Muscle of arm (tissue), 1 donor: ENCODE measurements at regions not wholly inside any gene's neighbourhood (a gene's known extent, or its start where the extent isn't known, plus 50 kb on each side); places are given as distances from the start of the nearest gene placed in this dataset.
A peak's percentile ranks its signal among the peaks of the same experiment; 100 is the strongest.

ENCODE experiments used
- DNase-seq: peaks from one replicate; pipeline ENCODE4 v3.0.0-alpha.2; 2013

DNA sequence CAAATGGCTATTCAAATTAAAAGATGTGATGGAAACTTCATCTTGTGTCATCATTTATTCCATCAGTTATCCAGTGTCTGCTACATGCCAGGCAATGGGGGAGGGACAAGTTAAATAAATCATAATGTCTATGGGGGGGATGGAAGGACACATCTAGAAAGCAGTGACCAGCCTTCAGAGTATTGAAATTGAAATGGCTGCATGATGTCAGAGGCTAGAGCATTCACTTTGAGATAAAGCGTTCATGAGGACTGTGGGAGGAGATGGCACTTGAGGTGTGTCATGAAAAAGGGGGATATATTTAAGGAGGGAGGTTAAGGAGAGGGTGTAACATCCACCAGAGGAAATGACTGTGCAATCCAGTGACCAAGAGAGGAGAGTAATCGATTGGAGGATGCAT is 50.6 kb downstream of the SLIT2 start:
- no peak for DNase-seq

DNA sequence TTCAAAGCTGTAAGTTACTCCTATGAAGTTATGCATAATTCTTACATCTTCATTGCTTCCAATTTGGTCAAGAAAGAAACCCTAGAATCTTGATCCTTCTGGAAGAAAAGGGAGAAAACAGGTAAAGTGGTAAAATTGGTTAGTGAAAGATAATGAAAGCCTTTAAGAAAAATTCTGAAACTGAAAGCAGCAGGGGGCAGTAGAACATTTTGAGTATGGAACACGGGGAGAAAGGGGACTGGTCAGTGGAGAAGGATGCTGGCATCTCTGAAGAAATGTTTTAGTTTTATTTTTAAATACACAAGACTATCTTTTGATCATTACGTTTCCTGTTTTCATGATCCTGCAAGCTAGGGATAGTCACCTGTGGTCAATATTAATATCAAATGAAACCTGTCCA is 54.3 kb downstream of the SLIT2 start:
- no peak for DNase-seq

DNA sequence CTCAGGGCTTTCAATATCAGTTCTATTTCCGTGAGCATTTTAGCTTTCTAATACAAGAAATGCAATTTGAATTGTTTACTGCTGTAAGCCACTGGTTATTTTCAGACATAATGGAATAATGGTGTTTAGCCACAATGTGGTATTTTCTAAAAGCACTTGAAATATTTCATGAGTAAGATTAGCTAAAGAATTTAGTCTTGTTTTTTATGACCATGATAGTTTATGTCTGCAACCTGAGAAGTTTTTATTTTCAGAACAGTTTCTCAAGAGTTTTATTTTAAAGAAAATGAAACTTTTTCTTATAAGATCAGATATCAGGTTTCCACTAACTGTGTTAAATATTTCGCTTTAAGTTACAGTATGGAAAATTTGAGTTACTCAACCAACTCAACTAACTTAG is 60.2 kb downstream of the SLIT2 start:
- DNase-seq: no peak

DNA sequence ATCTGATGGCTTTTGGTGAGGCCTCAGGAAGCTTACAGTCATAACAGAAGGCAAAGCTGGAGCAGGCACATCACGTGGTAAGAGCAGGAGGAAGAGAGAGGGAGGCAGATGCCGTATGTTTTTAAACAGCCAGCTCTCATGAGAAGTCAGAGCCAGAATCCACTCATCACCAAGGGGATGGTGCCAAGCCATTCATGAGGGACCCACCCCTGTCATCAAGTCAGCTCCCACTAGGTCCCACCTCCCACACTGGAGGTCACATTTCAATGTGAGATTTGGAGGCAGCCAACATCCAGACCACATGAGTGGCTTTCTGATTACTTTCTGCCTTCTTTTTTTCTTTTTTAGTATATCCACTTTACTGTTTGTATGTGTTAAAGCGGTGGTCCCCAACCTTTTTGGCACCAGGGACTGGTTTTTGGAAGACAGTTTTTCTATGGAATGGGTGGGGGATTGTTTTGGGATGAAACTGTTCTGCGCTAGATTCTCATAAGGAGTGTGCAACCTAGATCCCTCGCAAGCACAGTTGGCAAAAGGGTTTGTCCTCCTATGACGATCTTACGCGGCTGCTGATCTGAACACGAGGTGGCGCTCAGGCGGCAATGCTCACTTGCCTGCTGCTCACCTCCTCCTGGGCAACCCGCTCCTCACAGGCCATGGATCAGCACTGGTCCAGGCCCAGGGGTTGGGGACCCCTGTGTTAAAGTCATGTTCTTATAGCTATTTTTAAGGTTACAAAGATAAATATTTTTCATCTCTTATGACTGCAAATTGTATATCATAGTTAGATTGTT is 61.7 kb downstream of the SLIT2 start:
- no peak for DNase-seq

DNA sequence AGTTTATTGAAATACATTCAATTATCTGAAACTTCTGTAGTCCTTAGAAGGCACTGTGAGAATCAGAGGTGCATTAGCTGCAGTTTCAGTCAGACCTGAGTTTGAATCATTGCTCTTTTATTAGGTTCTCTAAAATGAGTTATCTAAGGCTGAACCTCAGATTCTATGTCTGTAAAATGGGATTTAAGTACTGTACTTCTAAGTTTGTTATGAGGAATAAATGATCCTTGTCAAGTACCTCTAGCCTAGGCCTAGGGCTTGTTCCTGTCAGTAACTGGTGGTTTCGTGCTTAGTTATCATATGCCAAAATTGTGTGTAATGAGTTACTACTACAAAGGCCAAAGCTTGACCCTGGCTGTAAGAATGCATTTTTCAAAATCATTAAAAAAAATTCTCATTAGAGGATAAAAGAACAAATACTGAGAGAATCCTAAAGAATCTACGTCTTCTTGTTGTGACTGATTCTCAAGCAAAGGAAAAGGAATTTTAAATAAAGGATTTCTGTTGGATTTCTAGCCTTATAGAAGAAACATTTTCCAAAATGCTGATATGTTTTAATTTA is 65.8 kb downstream of the SLIT2 start:
- no peak for DNase-seq

DNA sequence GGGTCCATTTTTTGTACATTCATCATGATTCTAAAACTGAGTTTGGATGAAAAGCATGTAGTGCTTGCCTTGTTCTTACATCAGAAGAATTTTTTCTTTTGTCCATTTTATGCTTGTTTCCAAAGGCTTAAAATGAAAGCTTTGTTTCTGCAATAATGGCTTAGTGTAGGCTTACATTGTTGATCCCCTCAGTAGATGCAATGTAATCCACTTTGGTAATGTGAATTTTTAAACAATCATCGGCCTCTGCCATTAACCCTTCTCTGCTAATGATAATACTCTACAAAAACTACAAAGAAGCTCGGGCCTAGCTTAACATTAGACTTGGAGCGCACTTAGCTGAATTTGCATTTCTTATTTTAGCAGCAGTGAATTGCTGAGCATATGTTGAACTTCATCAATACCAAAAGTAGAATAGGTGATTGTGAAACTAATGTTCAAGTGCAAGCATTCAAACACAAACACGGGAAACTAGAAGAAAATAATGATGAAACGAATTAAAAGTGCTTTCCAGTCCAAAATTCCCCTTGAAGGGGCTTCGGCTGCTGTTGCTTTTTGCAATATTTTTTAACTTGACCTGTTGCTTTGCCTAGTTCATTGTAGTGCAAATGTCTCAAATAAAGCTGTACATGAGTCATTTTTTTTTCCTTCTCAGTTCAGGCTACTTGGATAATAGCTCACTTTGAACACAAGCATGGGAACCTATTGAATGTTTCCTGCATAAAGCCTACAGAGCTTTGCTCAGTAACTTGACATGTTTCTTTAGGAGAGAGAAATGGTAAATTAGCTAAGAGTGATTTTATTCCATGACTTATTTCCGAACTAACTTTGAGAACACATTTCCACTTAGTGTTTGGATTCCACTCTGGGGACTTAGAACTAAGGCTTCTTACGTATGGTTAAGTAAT is 66.5 kb downstream of the SLIT2 start:
- DNase-seq: no peak

DNA sequence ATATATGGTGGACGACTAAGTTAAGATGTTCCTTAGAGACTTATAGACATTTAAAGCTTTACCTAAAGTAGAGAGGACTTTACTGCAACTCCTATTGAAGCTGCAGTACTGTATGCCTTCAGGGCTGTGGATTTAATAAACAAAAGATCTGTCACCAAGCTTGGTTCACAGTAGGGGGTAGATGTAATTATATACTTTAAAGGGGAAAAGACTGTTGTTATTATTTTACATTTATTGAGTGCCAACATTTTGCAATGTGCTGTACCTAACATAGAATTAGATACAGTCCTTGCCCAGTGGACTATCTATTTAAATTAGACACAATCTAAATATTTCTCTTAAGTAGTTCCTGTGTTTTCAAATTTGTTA is 67.2 kb downstream of the SLIT2 start:
- no peak for DNase-seq

DNA sequence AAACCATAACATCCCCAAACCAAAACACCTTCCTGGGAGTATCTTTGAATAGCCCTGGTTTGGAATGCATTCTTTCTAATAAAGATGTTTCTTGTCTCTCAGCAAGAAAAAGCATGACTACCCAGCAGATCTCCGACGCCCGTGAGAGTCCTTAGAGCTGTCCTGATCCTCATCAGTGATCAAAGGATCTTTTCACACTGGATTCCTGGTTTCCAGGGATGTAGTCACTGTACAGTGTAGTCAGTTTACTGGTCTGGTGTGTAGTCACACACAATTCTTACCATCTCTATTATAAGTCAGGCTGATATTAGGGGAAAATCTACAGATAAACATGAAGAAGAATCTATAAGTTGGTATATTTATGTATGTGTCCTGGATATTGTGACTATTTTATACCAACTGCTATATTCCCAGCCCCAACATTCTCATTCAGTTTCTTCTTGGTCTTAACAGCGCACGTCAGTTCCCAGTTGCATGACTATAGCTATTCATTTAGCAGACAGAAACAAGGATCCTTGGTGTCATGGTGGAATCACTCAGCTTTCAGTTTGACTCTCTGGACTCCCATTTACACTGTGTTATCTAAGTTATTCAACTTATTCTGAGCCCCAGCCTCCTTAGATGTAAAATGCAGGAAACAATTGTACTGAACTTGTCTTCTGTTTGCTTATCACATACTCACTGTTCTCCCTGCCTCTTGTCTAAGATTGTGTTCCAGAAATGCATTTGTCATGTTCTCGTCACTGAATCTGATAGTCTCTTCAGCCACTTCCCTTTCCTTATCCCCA is 68.3 kb downstream of the SLIT2 start:
- no peak for DNase-seq

DNA sequence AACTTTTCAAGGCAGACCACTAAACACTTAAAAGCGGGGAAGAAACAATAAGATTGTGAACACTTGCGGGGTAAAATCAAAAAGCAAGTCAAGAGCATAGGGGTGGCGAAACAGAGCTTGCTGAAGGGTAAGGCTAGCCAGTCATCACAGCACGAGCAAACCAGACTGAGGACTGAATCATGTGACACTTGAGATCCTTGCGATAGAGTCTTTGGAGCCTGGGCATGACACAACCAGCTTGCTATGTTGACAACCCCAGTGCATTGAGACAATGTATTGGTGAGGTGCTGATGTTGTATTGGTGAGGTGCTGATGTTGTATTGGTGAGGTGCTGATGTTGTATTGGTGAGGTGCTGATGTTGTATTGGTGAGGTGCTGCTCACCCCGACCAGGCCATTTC is 72.3 kb downstream of the SLIT2 start:
- DNase-seq: no peak

DNA sequence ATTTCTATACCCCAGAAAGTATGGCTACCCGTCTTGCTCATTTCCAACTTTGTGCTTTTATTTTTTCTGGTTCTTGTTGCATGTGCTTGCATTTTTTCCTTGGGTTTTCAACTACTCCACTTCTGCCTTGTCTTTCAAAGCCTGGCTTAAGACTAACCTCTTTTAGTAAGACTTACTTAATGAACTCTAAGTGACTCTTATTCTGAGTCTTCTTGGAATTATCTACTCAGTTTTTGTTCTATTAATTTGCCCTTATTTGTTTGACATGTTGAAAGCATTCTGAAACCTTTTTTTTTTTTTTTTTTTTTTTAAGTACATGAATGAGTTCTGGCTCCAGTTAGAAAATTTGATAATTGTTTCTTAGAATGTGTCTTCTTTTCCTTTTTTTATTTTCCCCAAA is 74.8 kb downstream of the SLIT2 start:
- no peak for DNase-seq

DNA sequence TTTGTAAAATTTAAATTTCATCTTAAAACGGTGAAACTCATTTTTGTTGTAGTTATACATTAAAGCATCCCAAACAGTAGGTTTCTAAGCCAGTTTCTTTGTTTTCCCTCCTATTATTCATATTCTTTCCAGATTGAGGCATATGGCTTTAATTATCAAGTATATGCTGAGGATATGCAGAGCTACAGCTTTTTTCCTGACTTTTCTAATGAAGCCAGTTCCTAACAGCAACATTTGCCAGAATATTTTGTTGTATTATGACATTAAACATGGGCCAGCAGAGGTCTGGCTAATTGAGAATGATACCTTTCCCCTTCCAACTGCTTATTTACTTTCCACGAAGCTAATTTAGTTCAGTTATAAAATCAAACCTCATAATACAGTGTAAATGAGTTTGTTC is 75.3 kb downstream of the SLIT2 start:
- peak; percentile 41 for DNase-seq

DNA sequence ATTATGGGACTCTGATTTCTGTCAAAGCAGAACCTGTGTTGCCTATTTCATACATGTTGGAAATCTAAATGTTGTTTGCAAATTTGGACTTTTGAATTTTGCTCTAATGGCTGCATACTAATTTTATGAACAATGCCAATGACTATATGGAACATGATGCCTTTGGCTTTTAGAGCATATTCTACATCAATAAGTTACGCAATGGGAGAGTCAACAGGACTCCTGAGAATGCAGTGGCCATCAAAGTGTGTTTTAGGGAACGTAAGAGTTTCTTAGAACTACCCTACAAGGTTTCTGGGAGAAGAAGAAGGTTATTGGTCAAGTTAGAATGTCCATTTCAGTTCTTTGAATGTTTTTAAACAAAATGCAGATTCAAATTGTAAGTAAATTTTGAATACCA is 76.1 kb downstream of the SLIT2 start:
- DNase-seq: no peak

DNA sequence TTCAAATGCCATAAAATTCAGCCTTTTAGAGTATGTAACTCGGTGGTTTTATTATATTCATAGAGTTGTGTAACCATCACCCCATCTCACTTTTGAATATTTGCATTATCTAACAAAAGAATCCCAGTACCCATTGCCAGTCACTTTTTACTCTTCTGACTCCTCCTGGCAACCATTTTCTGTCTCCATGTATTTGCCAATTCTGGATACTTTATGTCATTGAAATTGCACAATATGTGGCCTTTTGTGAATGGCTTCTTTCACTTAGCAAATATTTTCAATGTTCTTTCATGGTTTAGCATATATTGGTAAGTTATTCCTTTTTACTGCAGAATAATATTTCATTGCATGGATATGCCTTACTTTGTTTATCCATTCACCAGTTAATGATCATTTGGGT is 79.9 kb downstream of the SLIT2 start:
- DNase-seq: no peak

DNA sequence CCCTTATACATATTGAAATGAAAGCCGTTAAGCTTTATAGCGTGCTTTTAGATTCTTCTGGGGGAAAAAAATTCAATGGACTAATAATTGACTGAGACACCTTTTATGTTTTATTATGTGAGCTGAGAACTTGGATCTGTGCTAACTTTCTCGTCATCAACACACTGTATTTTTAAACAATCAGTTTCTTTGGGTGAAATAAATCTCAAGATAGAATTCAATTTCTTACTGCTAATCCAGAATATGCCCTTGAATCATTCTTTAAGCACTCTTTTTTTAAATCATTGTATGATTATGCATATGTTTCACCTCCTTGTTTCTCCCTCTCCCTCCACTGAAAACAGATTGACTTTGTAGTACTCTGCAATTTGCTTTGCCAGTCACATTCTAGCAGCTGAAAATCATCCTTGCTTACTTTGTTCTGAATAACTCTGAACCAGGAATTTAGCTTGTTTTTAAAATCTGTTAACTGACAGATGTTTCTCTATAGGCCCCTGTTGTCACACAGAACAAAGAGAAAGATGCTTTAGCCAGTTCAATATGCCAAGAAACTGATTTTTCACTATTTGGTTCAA is 81.5 kb downstream of the SLIT2 start:
- no peak for DNase-seq

DNA sequence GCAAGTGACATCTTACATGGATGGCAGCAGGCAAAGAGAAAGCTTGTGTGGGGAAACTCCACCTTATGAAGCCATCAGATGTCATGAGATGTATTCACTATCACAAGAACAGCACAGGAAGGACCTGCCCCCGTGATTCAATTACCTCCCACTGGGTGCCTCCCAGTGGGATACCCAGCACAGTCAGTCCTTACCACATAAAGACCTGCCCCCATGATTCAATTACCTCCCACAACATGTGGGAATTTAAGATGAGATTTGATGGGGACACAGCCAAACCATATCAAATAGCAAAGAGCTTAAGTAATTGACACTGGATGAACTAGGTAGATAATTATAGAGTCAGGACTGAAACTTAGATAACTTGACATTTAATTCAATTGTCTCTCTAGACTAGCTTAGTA is 85.6 kb downstream of the SLIT2 start:
- DNase-seq: no peak

DNA sequence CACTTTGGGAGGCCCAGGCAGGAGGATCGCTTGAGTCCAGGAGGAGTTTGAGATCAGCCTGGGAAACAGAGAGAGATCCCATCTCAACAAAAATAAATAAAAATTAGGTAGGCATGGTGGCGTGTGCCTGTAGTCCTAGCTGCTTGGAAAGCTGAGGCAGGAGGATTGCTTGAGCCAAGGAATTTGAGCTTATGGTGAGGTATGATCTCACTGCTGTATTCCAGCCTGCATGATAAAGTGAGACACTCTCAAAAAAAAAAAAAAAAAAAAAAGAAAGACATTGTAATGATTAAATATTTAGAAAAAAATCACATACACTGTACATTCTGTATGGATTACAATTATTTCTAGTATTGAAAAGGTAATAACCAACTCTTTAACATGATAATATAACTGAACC is 87.1 kb downstream of the SLIT2 start:
- no peak for DNase-seq

DNA sequence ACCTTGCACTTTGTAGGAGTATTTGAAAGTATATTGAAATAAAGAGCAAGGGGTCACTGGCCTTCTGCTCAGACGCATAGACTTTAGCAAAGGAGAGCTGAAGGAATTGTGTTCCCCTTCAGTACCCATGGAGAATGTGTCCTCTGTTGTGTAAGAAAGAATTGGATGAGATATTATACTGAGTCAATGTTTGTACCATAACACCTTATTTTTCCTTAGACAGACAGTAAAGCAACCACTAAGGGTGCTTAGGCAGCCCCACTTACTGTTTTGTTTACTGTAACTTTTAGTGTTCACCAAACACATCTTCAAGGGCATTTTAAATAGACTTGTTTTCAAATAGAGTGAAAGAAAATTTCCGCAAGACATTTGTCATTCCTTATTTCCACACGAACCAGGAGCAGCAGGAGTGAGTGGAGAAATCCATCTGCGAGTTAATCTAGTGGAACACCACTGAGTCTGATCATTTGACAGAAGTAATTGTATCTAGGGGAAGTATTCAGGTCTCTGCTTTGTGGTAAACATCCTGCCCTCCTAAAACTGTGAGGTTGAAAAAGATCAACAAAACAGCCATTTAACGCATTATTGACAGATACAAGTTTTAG is 89.5 kb downstream of the SLIT2 start:
- no peak for DNase-seq

DNA sequence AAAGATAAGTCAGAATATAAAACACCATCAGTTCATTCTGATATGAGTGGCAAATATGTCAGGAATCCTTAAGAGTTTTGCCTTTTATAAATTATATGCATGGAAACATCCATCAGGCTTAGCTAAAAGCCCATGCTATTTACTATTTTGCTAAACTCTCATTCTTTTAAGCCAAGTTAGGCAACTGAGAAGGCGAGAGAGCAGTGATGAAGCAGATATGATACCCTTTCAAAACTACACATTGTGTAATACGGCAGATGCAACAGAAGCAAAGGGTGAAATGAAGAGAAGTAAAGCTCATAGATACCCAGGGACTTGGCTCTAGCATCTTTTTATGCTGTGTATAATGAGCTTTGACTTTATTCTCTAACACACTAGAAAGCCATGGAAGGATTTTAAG is 95.8 kb downstream of the SLIT2 start:
- no peak for DNase-seq

DNA sequence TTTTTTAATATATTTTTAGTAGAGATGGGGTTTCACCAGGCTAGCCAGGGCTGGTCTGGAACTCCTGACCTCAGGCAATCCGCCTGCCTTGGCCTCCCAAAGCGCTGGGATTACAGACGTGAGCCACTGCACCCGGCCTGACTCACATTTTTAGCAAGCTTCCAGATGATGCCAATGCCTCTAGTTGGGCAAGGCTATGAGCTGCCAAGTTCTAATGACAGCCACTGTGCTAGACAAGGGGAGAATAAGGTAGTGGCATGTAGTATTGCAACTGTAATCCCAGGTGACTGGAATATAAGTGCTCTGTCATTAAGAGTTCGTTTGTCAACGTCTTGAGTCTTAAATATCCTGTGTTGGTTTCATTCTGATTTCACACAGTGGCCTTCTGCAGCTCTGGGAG is 96.7 kb downstream of the SLIT2 start:
- no peak for DNase-seq

DNA sequence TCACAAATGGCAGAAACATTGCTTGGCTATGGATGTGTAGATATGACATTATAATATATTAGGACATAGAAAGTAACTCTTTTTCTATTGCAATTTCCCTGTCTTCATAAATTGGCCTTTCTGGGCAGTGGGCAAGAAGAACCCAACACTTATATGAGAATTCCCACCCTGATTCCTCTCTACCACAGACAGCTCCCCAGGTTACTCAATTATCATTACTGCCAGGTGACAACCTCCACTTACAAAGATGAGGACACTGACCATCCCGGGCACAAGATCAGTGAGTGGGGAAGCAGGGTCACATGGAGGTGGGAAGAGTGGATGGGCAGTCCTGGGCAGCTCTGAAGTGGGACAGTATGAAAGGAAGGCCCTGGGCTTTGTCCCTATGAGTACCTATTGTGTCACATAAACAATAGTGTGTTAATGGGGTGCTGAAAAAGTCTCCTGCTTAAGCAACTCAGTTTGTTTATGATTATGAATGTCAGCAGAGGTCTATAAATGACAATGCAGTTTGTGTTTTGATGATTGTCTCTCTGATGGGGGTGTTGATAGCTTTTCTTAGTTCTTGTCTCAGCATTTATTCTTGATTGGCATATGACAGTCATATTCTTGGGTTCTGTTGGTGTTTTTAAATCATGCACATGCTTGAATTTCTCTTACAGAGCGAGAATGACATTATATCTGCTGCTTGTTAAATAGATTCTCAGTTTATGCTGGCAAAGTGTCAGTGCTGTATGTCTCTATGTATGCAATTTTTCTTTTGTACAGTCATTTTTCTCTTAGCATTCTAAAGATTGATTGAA is 99.9 kb downstream of the SLIT2 start:
- no peak for DNase-seq

DNA sequence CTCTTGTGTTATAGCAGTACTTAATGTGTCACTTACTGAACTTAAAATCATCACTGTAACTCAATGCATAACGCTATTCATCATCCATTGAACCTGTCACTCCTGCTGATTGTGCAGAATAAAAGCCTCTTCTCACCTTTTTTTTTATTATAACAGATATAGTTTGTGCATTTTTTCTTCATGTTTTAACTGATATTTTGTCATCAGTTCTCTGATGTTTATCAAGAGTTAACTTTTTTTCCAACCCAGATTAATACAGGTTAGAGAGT is 100.4 kb downstream of the SLIT2 start:
- DNase-seq: no peak
